CD14-positive monocyte (primary cell): ENCODE measurements at regions not wholly inside any gene's neighbourhood (a gene's known extent, or its start where the extent isn't known, plus 50 kb on each side); places are given as distances from the start of the nearest gene placed in this dataset.

Source experiments
- DNase-seq, 3 donors: peaks; one replicate each; pipeline ENCODE4 v3.0.0-alpha.2; 2011 to 2022
- H2AFZ ChIP-seq: 2 replicates; pipeline ENCODE4 v1.6.0; 2012; ENCODE audit warnings: mild to moderate bottlenecking, low read depth, low read length, inconsistent platforms; ENCODE audit not compliant: insufficient read depth, poor library complexity, severe bottlenecking
- H3K27ac ChIP-seq, 2 donors: 1 replicate in 1 of 2; 2 replicates in 1 of 2; pipeline ENCODE4 v1.5.1; 2012 to 2013; ENCODE audit warnings: low read length in 2 of 2, control low read depth in 1 of 2, inconsistent platforms in 1 of 2, low read depth in 1 of 2, mild to moderate bottlenecking in 1 of 2
- H3K27me3 ChIP-seq, 2 donors: one replicate each; pipeline versions ENCODE4 v1.6.0 to v1.6.1; 2011 to 2013; ENCODE audit warnings: low read length in 2 of 2; ENCODE audit not compliant: control insufficient read depth in 2 of 2, insufficient read depth in 2 of 2
- H3K36me3 ChIP-seq, 2 donors: replicated peaks in 1 of 2; 1 replicate in 1 of 2; 2 replicates in 1 of 2; pipeline versions ENCODE4 v1.5.1 to v1.6.1; 2012 to 2013; ENCODE audit warnings: low read length in 2 of 2, control low read depth in 1 of 2, inconsistent platforms in 1 of 2, mild to moderate bottlenecking in 1 of 2; ENCODE audit not compliant: insufficient read depth in 2 of 2, control insufficient read depth in 1 of 2
- H3K4me1 ChIP-seq, 2 donors: 1 replicate in 1 of 2; 2 replicates in 1 of 2; pipeline versions ENCODE4 v1.5.1 to v1.6.1; 2012 to 2013; ENCODE audit warnings: low read length in 2 of 2, control low read depth in 1 of 2, inconsistent platforms in 1 of 2, mild to moderate bottlenecking in 1 of 2, moderate library complexity in 1 of 2; ENCODE audit not compliant: insufficient read depth in 2 of 2, control insufficient read depth in 1 of 2
- H3K4me2 ChIP-seq: replicated peaks from 2 replicates; pipeline ENCODE3; 2012; ENCODE audit warnings: low read length, moderate library complexity, mild to moderate bottlenecking; ENCODE audit not compliant: poor library complexity, severe bottlenecking; ENCODE audit errors: extremely low read depth
- H3K4me3 ChIP-seq, 3 experiments: fragments of 200-600 bp in 1 of 3; sonication (generic) in 1 of 3; replicated peaks in 1 of 3; 1 replicate in 2 of 3; 2 replicates in 1 of 3; pipeline ENCODE4 v1.5.1; 2011 to 2013; ENCODE audit warnings: low read length in 3 of 3, mild to moderate bottlenecking in 3 of 3, control low read depth in 2 of 3, low read depth in 2 of 3, inconsistent platforms in 1 of 3, moderate library complexity in 1 of 3
- H3K79me2 ChIP-seq: 2 replicates; pipeline ENCODE4 v1.6.0; 2012; ENCODE audit warnings: mild to moderate bottlenecking, control low read depth, inconsistent platforms, low read length, moderate library complexity; ENCODE audit not compliant: insufficient read depth
- H3K9ac ChIP-seq: 2 replicates; pipeline ENCODE4 v1.6.0; 2017; ENCODE audit warnings: low read length, mild to moderate bottlenecking; ENCODE audit not compliant: insufficient read depth, poor library complexity, severe bottlenecking
- H3K9me3 ChIP-seq, 2 donors: replicated peaks in 1 of 2; 1 replicate in 1 of 2; 2 replicates in 1 of 2; pipeline versions ENCODE4 v1.5.1 to v1.6.1; 2012 to 2013; ENCODE audit warnings: low read length in 2 of 2, control low read depth in 1 of 2; ENCODE audit not compliant: control insufficient read depth in 1 of 2, insufficient read depth in 1 of 2
- H4K20me1 ChIP-seq: 2 replicates; pipeline ENCODE4 v1.6.0; 2012; ENCODE audit warnings: mild to moderate bottlenecking, low read length, control low read depth, moderate library complexity; ENCODE audit not compliant: insufficient read depth
- H3K27ac Mint-ChIP-seq, 7 donors: one replicate each; pipeline ENCODE4 v1.8.0; 2020; ENCODE audit warnings: mild to moderate bottlenecking in 7 of 7, mixed read lengths in 7 of 7, moderate library complexity in 6 of 7, inconsistent platforms in 2 of 7
- H3K27me3 Mint-ChIP-seq, 3 donors: one replicate each; pipeline ENCODE4 v1.8.0; 2021 to 2022; ENCODE audit warnings: low read depth in 3 of 3, mild to moderate bottlenecking in 3 of 3, mixed read lengths in 3 of 3, moderate library complexity in 3 of 3, inconsistent platforms in 1 of 3
- H3K36me3 Mint-ChIP-seq, 2 donors: one replicate each; pipeline ENCODE4 v1.8.0; 2020; ENCODE audit warnings: mixed read lengths in 2 of 2, inconsistent platforms in 1 of 2, mild to moderate bottlenecking in 1 of 2
- H3K4me1 Mint-ChIP-seq: one replicate; pipeline ENCODE4 v1.8.0; 2020; ENCODE audit warnings: mild to moderate bottlenecking, mixed read lengths
- H3K4me3 Mint-ChIP-seq, 2 donors: one replicate each; pipeline ENCODE4 v1.8.0; 2020; ENCODE audit warnings: mild to moderate bottlenecking in 2 of 2, mixed read lengths in 2 of 2, moderate library complexity in 1 of 2
- H3K9me3 Mint-ChIP-seq, 7 donors: one replicate each; pipeline ENCODE4 v1.8.0; 2020 to 2022; ENCODE audit warnings: mixed read lengths in 7 of 7, mild to moderate bottlenecking in 6 of 7, moderate library complexity in 6 of 7, inconsistent platforms in 2 of 7
- WGBS: methylation state at CpG from one replicate; pipeline ENCODE4 v1.1.5; 2013; ENCODE audit warnings: missing lambda C conversion rate; ENCODE audit not compliant: insufficient coverage; 5-methylcytosine and 5-hydroxymethylcytosine counted together
- intact Hi-C, 2 donors: fragments of 100-400 bp; cut with micrococcal nuclease; formaldehyde crosslinking; loops; one replicate each; pipeline versions ENCODE4 v1.15.0 to v1.15.1; 2023
- TF ChIP-seq, protein P1 (sequence below): fragments of 200-600 bp; IDR thresholded peaks from one replicate; pipeline ENCODE4 v1.8.0; 2022; ENCODE audit warnings: antibody characterized with exemption, mild to moderate bottlenecking

DNA sequence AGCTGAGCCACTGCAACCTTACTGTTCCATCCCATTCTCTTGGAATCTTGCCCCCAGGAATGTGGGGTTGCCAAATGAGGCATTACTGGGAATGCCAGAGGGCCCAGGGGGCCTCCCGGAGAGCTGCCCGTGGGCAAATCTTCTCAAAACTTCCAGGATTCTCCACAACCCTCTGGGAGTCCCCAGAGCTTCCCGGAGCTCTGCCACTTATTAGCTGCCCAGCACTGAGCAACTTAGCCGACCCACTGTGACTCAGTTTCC lies 306.0 kb downstream of the FOXL1 start:
- H3K27me3 Mint-ChIP-seq, result peaks cover 15 to 22% (median 16%) of the 10 kb centered on the region in 3 donors
- Histone ChIP-seq H4K20me1 (no peaks in the 10 kb centered on the region), H3K27me3 (peaks cover 0 to 5% of the 10 kb centered on the region in 2 donors), H3K9me3 (no peaks in the 10 kb centered on the region), H3K4me3 (no peak overlapping the region), H3K4me2 (no peak overlapping the region), H3K4me1 (no peaks in the 10 kb centered on the region), H2AFZ (no peak overlapping the region), H3K9ac (no peak overlapping the region), H3K79me2 (no peaks in the 10 kb centered on the region), H3K27ac (no peak overlapping the region), H3K36me3 (no peaks in the 10 kb centered on the region)
- H3K27ac Mint-ChIP-seq, result no peak overlapping the region
- H3K4me3 Mint-ChIP-seq, result no peak overlapping the region
- TF ChIP-seq, protein P1, sequence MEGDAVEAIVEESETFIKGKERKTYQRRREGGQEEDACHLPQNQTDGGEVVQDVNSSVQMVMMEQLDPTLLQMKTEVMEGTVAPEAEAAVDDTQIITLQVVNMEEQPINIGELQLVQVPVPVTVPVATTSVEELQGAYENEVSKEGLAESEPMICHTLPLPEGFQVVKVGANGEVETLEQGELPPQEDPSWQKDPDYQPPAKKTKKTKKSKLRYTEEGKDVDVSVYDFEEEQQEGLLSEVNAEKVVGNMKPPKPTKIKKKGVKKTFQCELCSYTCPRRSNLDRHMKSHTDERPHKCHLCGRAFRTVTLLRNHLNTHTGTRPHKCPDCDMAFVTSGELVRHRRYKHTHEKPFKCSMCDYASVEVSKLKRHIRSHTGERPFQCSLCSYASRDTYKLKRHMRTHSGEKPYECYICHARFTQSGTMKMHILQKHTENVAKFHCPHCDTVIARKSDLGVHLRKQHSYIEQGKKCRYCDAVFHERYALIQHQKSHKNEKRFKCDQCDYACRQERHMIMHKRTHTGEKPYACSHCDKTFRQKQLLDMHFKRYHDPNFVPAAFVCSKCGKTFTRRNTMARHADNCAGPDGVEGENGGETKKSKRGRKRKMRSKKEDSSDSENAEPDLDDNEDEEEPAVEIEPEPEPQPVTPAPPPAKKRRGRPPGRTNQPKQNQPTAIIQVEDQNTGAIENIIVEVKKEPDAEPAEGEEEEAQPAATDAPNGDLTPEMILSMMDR, result no peak
- H3K9me3 Mint-ChIP-seq, result peaks cover 0 to 4% (median 2%) of the 10 kb centered on the region in 7 donors
- no peaks in the 10 kb centered on the region for H3K36me3 Mint-ChIP-seq
- no peak for DNase-seq
- WGBS, result 90% methylated on average over 2 of the region's 4 CpGs
- intact Hi-C loops, result no loop called here
- H3K4me1 Mint-ChIP-seq, result no peaks in the 10 kb centered on the region

DNA sequence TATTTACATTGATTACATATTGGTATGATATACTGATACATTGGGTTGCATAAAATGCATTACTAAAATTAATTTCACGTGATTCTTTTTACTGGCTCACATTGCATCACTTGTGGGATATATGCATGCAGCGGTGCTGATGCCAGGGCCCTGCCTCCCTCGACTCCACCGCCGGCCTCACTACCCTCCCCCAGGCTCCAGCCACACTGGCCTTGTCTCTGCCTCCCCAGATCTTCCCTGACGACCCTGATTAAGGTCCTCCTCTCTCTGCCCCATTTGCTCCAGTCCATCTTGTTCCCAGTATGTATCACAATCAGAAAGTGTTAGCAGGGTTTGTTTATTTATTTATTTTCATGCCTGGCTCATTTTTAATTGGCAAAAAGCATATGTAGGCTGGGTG lies 306.8 kb downstream of the FOXL1 start:
- intact Hi-C loops, result no loop called here
- no peak overlapping the region for H3K27ac Mint-ChIP-seq
- Histone ChIP-seq H3K9me3 (no peaks in the 10 kb centered on the region), H4K20me1 (no peaks in the 10 kb centered on the region), H3K27me3 (no peaks in the 10 kb centered on the region), H3K79me2 (no peaks in the 10 kb centered on the region), H3K9ac (no peak overlapping the region), H3K27ac (no peak overlapping the region), H3K4me2 (no peak overlapping the region), H3K36me3 (no peaks in the 10 kb centered on the region), H2AFZ (no peak overlapping the region), H3K4me3 (no peak overlapping the region), H3K4me1 (no peaks in the 10 kb centered on the region)
- peaks cover 0 to 5% (median 2%) of the 10 kb centered on the region in 7 donors for H3K9me3 Mint-ChIP-seq
- WGBS, result 100% methylated on average over 2 of the region's 6 CpGs
- no peak overlapping the region for H3K4me3 Mint-ChIP-seq
- no peak for DNase-seq
- H3K36me3 Mint-ChIP-seq, result no peaks in the 10 kb centered on the region
- no peaks in the 10 kb centered on the region for H3K4me1 Mint-ChIP-seq
- TF ChIP-seq, protein P1, result no peak
- peaks cover 7 to 14% (median 12%) of the 10 kb centered on the region in 3 donors for H3K27me3 Mint-ChIP-seq
